C4-2B (cell line): ENCODE measurements at regions not wholly inside any gene's neighbourhood (a gene's known extent, or its start where the extent isn't known, plus 50 kb on each side); places are given as distances from the start of the nearest gene placed in this dataset.

Experiments
- CTCF ChIP-seq: fragments of 450-650 bp; conservative IDR thresholded peaks from 2 replicates; pipeline ENCODE4 v1.5.1; 2017; ENCODE audit warnings: mild to moderate bottlenecking
- ZFX ChIP-seq: fragments of 450-650 bp; IDR thresholded peaks from 2 replicates; pipeline ENCODE4 v1.6.1; 2017

GRCh38 chr16:87231295-87231694 is 85.9 kb downstream of the C16orf95 start:
- TF ChIP-seq CTCF = no peak
- TF ChIP-seq ZFX = no peak
